ENCODE measurements at regions not wholly inside any gene's neighbourhood (a gene's known extent, or its start where the extent isn't known, plus 50 kb on each side); places are given as distances from the start of the nearest gene placed in this dataset.

DNA sequence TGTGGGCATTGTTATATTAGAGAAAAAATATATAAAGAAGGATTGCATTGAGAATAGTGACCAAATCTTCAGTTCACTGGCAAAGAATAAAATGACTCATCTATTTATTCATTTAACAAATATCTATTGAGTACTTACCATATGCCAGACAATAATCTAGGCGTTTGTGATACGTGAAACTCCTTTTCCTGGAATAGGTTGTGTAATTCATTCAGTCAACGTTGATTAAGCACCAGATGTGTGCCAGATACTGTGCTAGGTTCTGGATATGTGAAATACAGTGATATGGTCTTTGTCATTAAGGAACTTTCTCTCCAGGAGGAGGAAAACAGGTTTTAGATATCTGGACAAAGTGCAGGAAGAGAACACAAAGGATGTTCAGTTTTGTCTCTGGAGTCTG is 344.5 kb downstream of the RWDD3 start:
- TF ChIP-seq, protein P1, sequence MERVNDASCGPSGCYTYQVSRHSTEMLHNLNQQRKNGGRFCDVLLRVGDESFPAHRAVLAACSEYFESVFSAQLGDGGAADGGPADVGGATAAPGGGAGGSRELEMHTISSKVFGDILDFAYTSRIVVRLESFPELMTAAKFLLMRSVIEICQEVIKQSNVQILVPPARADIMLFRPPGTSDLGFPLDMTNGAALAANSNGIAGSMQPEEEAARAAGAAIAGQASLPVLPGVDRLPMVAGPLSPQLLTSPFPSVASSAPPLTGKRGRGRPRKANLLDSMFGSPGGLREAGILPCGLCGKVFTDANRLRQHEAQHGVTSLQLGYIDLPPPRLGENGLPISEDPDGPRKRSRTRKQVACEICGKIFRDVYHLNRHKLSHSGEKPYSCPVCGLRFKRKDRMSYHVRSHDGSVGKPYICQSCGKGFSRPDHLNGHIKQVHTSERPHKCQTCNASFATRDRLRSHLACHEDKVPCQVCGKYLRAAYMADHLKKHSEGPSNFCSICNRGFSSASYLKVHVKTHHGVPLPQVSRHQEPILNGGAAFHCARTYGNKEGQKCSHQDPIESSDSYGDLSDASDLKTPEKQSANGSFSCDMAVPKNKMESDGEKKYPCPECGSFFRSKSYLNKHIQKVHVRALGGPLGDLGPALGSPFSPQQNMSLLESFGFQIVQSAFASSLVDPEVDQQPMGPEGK (tag by site-specific recombination; IDR thresholded peaks at IDR 0.05), result no peak
- TF ChIP-seq, protein P2, sequence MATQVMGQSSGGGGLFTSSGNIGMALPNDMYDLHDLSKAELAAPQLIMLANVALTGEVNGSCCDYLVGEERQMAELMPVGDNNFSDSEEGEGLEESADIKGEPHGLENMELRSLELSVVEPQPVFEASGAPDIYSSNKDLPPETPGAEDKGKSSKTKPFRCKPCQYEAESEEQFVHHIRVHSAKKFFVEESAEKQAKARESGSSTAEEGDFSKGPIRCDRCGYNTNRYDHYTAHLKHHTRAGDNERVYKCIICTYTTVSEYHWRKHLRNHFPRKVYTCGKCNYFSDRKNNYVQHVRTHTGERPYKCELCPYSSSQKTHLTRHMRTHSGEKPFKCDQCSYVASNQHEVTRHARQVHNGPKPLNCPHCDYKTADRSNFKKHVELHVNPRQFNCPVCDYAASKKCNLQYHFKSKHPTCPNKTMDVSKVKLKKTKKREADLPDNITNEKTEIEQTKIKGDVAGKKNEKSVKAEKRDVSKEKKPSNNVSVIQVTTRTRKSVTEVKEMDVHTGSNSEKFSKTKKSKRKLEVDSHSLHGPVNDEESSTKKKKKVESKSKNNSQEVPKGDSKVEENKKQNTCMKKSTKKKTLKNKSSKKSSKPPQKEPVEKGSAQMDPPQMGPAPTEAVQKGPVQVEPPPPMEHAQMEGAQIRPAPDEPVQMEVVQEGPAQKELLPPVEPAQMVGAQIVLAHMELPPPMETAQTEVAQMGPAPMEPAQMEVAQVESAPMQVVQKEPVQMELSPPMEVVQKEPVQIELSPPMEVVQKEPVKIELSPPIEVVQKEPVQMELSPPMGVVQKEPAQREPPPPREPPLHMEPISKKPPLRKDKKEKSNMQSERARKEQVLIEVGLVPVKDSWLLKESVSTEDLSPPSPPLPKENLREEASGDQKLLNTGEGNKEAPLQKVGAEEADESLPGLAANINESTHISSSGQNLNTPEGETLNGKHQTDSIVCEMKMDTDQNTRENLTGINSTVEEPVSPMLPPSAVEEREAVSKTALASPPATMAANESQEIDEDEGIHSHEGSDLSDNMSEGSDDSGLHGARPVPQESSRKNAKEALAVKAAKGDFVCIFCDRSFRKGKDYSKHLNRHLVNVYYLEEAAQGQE (tag by site-specific recombination; IDR thresholded peaks at IDR 0.05), result no peak

Measured in HEK293 (cell line).